HEK293 (cell line): ENCODE measurements at regions not wholly inside any gene's neighbourhood (a gene's known extent, or its start where the extent isn't known, plus 50 kb on each side); places are given as distances from the start of the nearest gene placed in this dataset.

Experiments used
- CTCF ChIA-PET: fragments of 350-600 bp; formaldehyde crosslinking; extraction: SDS; loops from one replicate; lab custom pipeline; 2021; ENCODE audit warnings: antibody characterized with exemption; lab: Yijun Ruan, JAX
- POLR2A ChIA-PET: fragments of 300-600 bp; formaldehyde crosslinking; extraction: SDS; loops from one replicate; lab custom pipeline; 2020; ENCODE audit warnings: antibody characterized with exemption, inconsistent platforms; lab: Yijun Ruan, JAX
- H3K27ac ChIP-seq: fragments of 200-500 bp; sonication (Bioruptor generic); 2 replicates; pipeline ENCODE4 v1.5.1; 2014; ENCODE audit warnings: low read depth, low read length, control low read depth, inconsistent platforms; ENCODE audit errors: extremely low read depth
- H3K36me3 ChIP-seq, 2 experiments: fragments of 200-500 bp in 1 of 2; sonication (Bioruptor generic) in 1 of 2; 1 replicate in 1 of 2; 2 replicates in 1 of 2; pipeline ENCODE4 v1.5.1; 2014 to 2017; ENCODE audit warnings: inconsistent platforms in 2 of 2, low read length in 2 of 2; ENCODE audit not compliant: control insufficient read depth in 2 of 2, insufficient read depth in 1 of 2
- H3K4me1 ChIP-seq: fragments of 200-500 bp; sonication (Bioruptor generic); 2 replicates; pipeline ENCODE4 v1.5.1; 2014; ENCODE audit warnings: mild to moderate bottlenecking, low read length, inconsistent platforms; ENCODE audit not compliant: control insufficient read depth, insufficient read depth
- H3K4me3 ChIP-seq: 2 replicates; pipeline ENCODE4 v1.5.1; 2011; ENCODE audit warnings: low read depth, mild to moderate bottlenecking, control low read depth, low read length, moderate library complexity
- H3K9me3 ChIP-seq: fragments of 200-500 bp; sonication (Bioruptor generic); 2 replicates; pipeline ENCODE4 v1.5.1; 2014; ENCODE audit warnings: low read depth, low read length, inconsistent platforms; ENCODE audit not compliant: control insufficient read depth, insufficient read depth
- BCL11B ChIP-seq: fragments of 450-650 bp; formaldehyde crosslinking; IDR thresholded peaks from 2 replicates; pipeline ENCODE4 v1.5.1; 2016; ENCODE audit warnings: low read depth, missing biosample characterization, missing genetic modification characterization
- GLI4 ChIP-seq: fragments of 450-650 bp; formaldehyde crosslinking; IDR thresholded peaks from 2 replicates; pipeline ENCODE4 v1.5.1; 2016; ENCODE audit warnings: missing biosample characterization, missing genetic modification characterization
- HOXC10 ChIP-seq: sonication (generic); formaldehyde crosslinking; IDR thresholded peaks from 2 replicates; pipeline ENCODE4 v1.8.1; 2023; ENCODE audit warnings: mild to moderate bottlenecking, missing genetic modification reagents
- IKZF3 ChIP-seq: fragments of 450-650 bp; IDR thresholded peaks from 2 replicates; pipeline ENCODE4 v1.5.0; 2018; ENCODE audit warnings: missing biosample characterization, mild to moderate bottlenecking, missing genetic modification characterization, moderate library complexity
- PRDM1 ChIP-seq: fragments of 450-650 bp; formaldehyde crosslinking; IDR thresholded peaks from 2 replicates; pipeline ENCODE4; 2016; ENCODE audit warnings: missing biosample characterization, missing genetic modification characterization
- REST ChIP-seq: fragments of 450-650 bp; formaldehyde crosslinking; IDR thresholded peaks from 2 replicates; pipeline ENCODE4 v1.5.1; 2016; ENCODE audit warnings: missing biosample characterization, missing genetic modification characterization
- SCRT1 ChIP-seq: fragments of 450-650 bp; formaldehyde crosslinking; IDR thresholded peaks from 2 replicates; pipeline ENCODE4 v1.5.1; 2016; ENCODE audit warnings: missing biosample characterization, missing genetic modification characterization, borderline replicate concordance
- ZBTB20 ChIP-seq: fragments of 450-650 bp; formaldehyde crosslinking; IDR thresholded peaks from 2 replicates; pipeline ENCODE4 v1.5.1; 2016; ENCODE audit warnings: missing biosample characterization, missing genetic modification characterization
- ZNF148 ChIP-seq: fragments of 450-650 bp; formaldehyde crosslinking; IDR thresholded peaks from 2 replicates; pipeline ENCODE4 v1.5.0; 2017; ENCODE audit warnings: missing biosample characterization, missing genetic modification characterization, borderline replicate concordance
- ZNF248 ChIP-seq: fragments of 450-650 bp; formaldehyde crosslinking; IDR thresholded peaks from 2 replicates; pipeline ENCODE4 v1.5.1; 2017; ENCODE audit warnings: missing biosample characterization, missing genetic modification characterization
- ZNF311 ChIP-seq: fragments of 450-650 bp; formaldehyde crosslinking; IDR thresholded peaks from 2 replicates; pipeline ENCODE4 v1.5.1; 2017; ENCODE audit warnings: missing biosample characterization, missing genetic modification characterization, borderline replicate concordance
- ZNF391 ChIP-seq: fragments of 450-650 bp; formaldehyde crosslinking; IDR thresholded peaks from 2 replicates; pipeline ENCODE4 v1.5.1; 2016; ENCODE audit warnings: low read depth, missing biosample characterization, missing genetic modification characterization, borderline replicate concordance
- ZNF394 ChIP-seq: fragments of 450-650 bp; formaldehyde crosslinking; IDR thresholded peaks from 2 replicates; pipeline ENCODE4 v1.5.1; 2016; ENCODE audit warnings: missing biosample characterization, missing genetic modification characterization, mild to moderate bottlenecking, moderate library complexity, borderline replicate concordance
- ZNF518A ChIP-seq: fragments of 450-650 bp; formaldehyde crosslinking; conservative IDR thresholded peaks from 2 replicates; pipeline ENCODE4 v1.5.1; 2016; ENCODE audit warnings: low read depth, missing biosample characterization, missing genetic modification characterization
- ZNF521 ChIP-seq: fragments of 450-650 bp; formaldehyde crosslinking; IDR thresholded peaks from 2 replicates; pipeline ENCODE4 v1.5.1; 2017; ENCODE audit warnings: missing biosample characterization, mild to moderate bottlenecking, missing genetic modification characterization
- ZXDB ChIP-seq: fragments of 450-650 bp; formaldehyde crosslinking; IDR thresholded peaks from 2 replicates; pipeline ENCODE4 v1.5.1; 2016; ENCODE audit warnings: missing biosample characterization, missing genetic modification characterization

GRCh38 chr2:153109793-153110192, 368.8 kb downstream of the RPRM start:
- POLR2A ChIA-PET = no interaction called here
- Histone ChIP-seq H3K27ac (no peak overlapping the region), H3K4me3 (no peak overlapping the region)
- CTCF ChIA-PET = no interaction called here
- TF ChIP-seq IKZF3 (tag by site-specific recombination) (no peak), SCRT1 (tag by site-specific recombination) (no peak)
- TF ChIP-seq, all 188 proteins: peak for 0
- no peaks in the 10 kb centered on the region for H3K36me3 ChIP-seq
- H3K4me1 ChIP-seq = no peaks in the 10 kb centered on the region
- H3K9me3 ChIP-seq = no peaks in the 10 kb centered on the region

GRCh38 chr2:153106802-153107477, 371.6 kb downstream of the RPRM start:
- no peaks in the 10 kb centered on the region for H3K36me3 ChIP-seq
- TF ChIP-seq ZNF311 (tag by site-specific recombination) = no peak
- no peak for TF ChIP-seq ZNF394 (tag by site-specific recombination)
- no peak for TF ChIP-seq ZNF248 (tag by site-specific recombination)
- TF ChIP-seq ZNF391 = no peak
- no peak for TF ChIP-seq ZNF518A
- TF ChIP-seq PRDM1 (tag by site-specific recombination) = no peak
- H3K4me3 ChIP-seq = no peak overlapping the region
- H3K4me1 ChIP-seq = no peaks in the 10 kb centered on the region
- no peaks in the 10 kb centered on the region for H3K9me3 ChIP-seq
- ChIA-PET CTCF (no interaction called here), POLR2A (no interaction called here)
- H3K27ac ChIP-seq = no peak overlapping the region

- Histone ChIP-seq H3K36me3 (no peaks in the 10 kb centered on the region), H3K4me3 (no peak overlapping the region), H3K27ac (no peak overlapping the region), H3K9me3 (no peaks in the 10 kb centered on the region), H3K4me1 (no peaks in the 10 kb centered on the region)
- POLR2A ChIA-PET = no interaction called here
- no peak for TF ChIP-seq ZNF148 (tag by site-specific recombination)
- no peak for TF ChIP-seq HOXC10 (CRISPR knock-in tag)
- no peak for TF ChIP-seq ZBTB20
- TF ChIP-seq ZXDB (tag by site-specific recombination) = no peak
- TF ChIP-seq ZNF521 (tag by site-specific recombination) = no peak
- no peak for TF ChIP-seq BCL11B (tag by site-specific recombination)
- TF ChIP-seq GLI4 = no peak
- no peak for TF ChIP-seq REST (tag by site-specific recombination)
- CTCF ChIA-PET = interaction anchor here (0.6 kb wide), 1 partner anchor 10 kb away, joined by 3 read pairs; no protein-coding TSS in a partner anchor
Measured at GRCh38 chr2:153105829-153106578, 372.6 kb downstream of the RPRM start.
